ENCODE measurements at regions not wholly inside any gene's neighbourhood (a gene's known extent, or its start where the extent isn't known, plus 50 kb on each side); places are given as distances from the start of the nearest gene placed in this dataset.

DNA sequence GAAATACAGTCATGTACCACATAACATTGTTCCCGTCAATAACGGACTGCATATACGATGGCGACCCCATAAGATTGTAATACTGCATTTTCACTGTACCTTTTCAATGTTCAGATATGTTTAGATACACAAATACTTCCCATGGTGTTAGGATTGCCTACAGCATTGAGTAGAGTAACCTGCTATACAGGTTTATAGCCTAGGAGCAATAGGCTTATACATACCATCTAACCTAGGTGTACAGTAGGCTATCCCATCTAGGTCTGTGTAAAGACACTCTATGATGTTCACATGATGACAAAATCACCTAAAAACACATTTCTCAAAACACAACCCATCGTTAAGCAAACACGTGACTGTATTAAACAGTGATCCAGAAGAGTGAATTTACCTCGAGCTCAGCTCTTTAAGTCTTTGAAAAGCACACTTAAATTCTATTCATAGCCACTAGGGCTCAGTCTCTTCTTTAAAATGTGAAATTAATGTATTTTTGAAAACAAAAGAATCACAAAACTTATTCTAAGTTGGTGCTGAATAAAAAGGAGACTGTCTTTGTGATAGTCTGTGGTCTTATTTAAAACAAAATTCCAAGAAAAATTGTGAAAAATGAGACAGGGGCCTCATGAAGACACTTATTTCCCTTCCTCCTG lies 239.1 kb upstream of the ARID2 start:
- TF ChIP-seq POLR2A (IDR thresholded peaks at IDR 0.05; ENCODE audit: low read depth, low read length) = no peak
- TF ChIP-seq POLR2AphosphoS5 (IDR thresholded peaks at IDR 0.05; ENCODE audit: low read depth, low read length) = no peak
- no peak for TF ChIP-seq TAF1 (IDR thresholded peaks at IDR 0.05; ENCODE audit: low read depth, low read length)
- TF ChIP-seq POU2F2 (IDR thresholded peaks at IDR 0.05; ENCODE audit: low read depth, low read length) = no peak
- no peak for TF ChIP-seq SPI1 (IDR thresholded peaks at IDR 0.05; ENCODE audit: low read depth, low read length)
- FAIRE-seq (no peak), DNase-seq (ENCODE audit: insufficient read length, low spot score) (no peak)

DNA sequence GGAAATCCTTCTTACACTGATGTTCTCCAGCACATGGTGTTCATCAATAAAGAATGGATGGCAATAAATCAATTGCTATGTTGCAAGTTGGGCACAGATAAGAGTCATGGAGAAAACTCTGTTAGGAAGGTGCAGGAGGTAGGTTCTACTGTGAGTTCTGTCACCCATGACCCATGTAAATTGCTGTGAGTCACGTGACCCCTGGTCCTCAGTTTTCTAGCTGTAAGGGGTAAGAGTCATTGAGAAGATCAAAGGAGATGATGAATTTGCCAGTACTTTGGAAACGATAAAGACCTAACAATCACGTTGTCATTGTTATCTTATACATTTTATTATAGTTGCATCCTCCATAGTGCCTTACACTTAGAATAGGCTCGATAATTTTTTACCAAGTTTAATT lies 235.2 kb upstream of the ARID2 start:
- no peak for DNase-seq (ENCODE audit: insufficient read length, low spot score)
- TF ChIP-seq PAX5 (IDR thresholded peaks at IDR 0.05; ENCODE audit: insufficient read depth, low read length, severe bottlenecking) = no peak
- no peak for TF ChIP-seq TAF1 (IDR thresholded peaks at IDR 0.05; ENCODE audit: low read depth, low read length)
- TF ChIP-seq POLR2A (IDR thresholded peaks at IDR 0.05; ENCODE audit: low read depth, low read length) = no peak
- no peak for FAIRE-seq

DNA sequence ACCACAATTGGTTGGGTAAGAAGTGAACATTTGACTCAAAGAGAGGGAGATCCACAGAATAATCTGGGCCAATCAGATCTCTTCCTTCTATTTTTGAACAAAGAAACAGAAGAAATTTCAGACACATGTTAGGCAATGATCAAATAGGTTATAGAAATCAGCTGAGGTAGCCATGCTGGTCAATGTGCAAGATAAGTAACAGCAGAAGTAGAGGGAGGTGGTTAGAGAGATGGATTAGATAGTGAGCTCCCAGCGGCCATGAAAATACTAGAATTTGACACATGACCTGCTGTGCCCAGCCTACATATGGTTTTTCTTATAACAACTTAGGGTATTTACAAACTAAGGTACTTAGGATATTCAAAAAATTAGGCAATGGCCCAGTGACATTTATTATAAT lies 230.9 kb upstream of the ARID2 start:
- FAIRE-seq (no peak), DNase-seq (ENCODE audit: insufficient read length, low spot score) (no peak)
- TF ChIP-seq PAX5 (IDR thresholded peaks at IDR 0.05; ENCODE audit: insufficient read depth, low read length, severe bottlenecking) (no peak), TAF1 (IDR thresholded peaks at IDR 0.05; ENCODE audit: low read depth, low read length) (no peak), SPI1 (IDR thresholded peaks at IDR 0.05; ENCODE audit: low read depth, low read length) (no peak), POU2F2 (IDR thresholded peaks at IDR 0.05; ENCODE audit: low read depth, low read length) (no peak), POLR2A (IDR thresholded peaks at IDR 0.05; ENCODE audit: low read depth, low read length) (no peak), POLR2AphosphoS5 (IDR thresholded peaks at IDR 0.05; ENCODE audit: low read depth, low read length) (no peak)

DNA sequence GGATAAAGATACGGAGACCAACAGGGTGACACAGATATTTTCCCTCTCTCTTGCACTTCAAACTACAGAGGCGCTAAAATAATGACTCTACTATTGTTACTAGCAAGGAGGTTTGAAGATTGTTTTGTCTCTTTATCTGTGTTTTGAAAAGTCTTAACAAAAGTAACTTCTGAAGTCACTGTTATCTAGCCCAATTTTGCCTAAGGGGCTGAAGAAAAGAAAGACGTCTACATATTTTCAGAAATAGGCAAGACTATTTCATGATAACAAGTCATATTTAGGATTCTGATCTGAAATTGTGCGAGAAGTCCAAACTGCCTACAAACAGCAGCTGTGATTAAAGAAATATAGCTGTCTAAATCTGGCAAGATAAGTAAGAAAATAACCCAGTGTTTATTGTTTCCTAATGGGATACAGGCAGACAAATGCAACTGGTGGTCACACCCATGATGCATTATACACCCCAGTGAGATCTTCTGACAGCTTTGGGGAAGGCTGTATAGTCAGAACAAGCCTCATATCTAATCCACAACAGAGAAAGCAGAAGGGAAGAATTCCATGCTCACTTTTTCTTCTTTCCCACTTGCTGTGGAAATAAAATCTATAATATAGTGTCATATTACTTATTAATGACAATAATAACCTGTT lies 226.9 kb upstream of the ARID2 start:
- DNase-seq (ENCODE audit: insufficient read length, low spot score) (no peak), FAIRE-seq (no peak)
- no peak for TF ChIP-seq POU2F2 (IDR thresholded peaks at IDR 0.05; ENCODE audit: low read depth, low read length)
- TF ChIP-seq POLR2AphosphoS5 (IDR thresholded peaks at IDR 0.05; ENCODE audit: low read depth, low read length) = no peak
- TF ChIP-seq SPI1 (IDR thresholded peaks at IDR 0.05; ENCODE audit: low read depth, low read length) = no peak
- no peak for TF ChIP-seq TAF1 (IDR thresholded peaks at IDR 0.05; ENCODE audit: low read depth, low read length)
- TF ChIP-seq PAX5 (IDR thresholded peaks at IDR 0.05; ENCODE audit: insufficient read depth, low read length, severe bottlenecking) = no peak
- no peak for TF ChIP-seq POLR2A (IDR thresholded peaks at IDR 0.05; ENCODE audit: low read depth, low read length)

DNA sequence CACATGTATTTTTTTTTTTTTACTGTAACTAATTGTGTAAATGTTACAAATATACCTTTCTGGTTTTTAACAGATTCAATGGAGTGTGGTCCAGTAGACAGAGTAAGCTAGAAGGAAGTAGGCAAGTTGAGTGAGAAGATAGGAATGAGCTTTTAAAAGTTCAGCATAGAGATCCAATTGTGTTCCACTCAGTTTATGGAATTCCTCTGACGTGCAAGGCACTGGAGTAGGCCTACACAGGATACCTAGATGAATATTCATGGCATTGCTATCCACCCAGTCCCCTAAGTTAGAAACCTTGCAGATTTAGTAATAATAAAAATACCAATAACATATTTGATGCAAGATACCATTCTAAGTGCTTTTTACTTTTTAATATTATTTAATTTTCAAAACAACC lies 225.6 kb upstream of the ARID2 start:
- no peak for FAIRE-seq

DNA sequence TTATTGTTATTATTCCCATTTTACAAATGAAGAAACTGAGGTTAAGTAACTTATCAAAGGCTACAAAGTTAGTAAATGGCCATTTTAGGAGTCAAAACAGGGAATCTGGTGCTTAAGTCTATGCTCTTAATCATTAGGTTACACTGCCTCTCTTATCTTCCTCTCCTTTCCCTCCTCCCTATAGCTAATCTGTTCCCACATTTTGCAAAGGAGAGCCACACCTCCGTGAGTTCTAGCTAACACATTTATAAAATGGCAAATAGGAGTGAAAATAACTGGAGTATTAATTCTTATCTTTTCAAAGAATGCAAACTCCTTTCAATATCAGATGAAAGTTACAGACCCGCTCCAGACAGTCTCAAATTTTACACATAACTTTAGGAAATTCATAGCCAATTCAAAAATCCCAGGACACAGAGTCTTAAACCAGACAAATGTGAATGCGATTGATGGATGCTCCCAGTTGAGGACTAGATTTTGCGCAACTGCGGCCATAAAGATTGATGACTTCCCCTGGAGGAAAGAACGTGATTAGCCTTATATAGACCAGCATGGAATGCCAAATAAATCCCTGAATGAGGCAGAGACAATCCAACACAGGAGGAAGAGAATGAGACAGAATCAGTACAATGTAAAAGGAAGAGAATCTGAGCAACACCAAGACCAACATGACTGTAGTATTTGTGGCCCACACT lies 225.0 kb upstream of the ARID2 start:
- DNase-seq (ENCODE audit: insufficient read length, low spot score) = no peak
- TF ChIP-seq TAF1 (IDR thresholded peaks at IDR 0.05; ENCODE audit: low read depth, low read length) = no peak
- TF ChIP-seq POLR2A (IDR thresholded peaks at IDR 0.05; ENCODE audit: low read depth, low read length) = no peak
- TF ChIP-seq SPI1 (IDR thresholded peaks at IDR 0.05; ENCODE audit: low read depth, low read length) = no peak
- no peak for TF ChIP-seq PAX5 (IDR thresholded peaks at IDR 0.05; ENCODE audit: insufficient read depth, low read length, severe bottlenecking)
- TF ChIP-seq POU2F2 (IDR thresholded peaks at IDR 0.05; ENCODE audit: low read depth, low read length) = no peak
- TF ChIP-seq POLR2AphosphoS5 (IDR thresholded peaks at IDR 0.05; ENCODE audit: low read depth, low read length) = no peak
- no peak for FAIRE-seq

More for the DNA sequence above, 225.6 kb upstream of the ARID2 start:
- TF ChIP-seq SPI1 (IDR thresholded peaks at IDR 0.05; ENCODE audit: low read depth, low read length) = no peak
- TF ChIP-seq TAF1 (IDR thresholded peaks at IDR 0.05; ENCODE audit: low read depth, low read length) = no peak
- TF ChIP-seq POLR2AphosphoS5 (IDR thresholded peaks at IDR 0.05; ENCODE audit: low read depth, low read length) = no peak
- no peak for TF ChIP-seq POLR2A (IDR thresholded peaks at IDR 0.05; ENCODE audit: low read depth, low read length)
- TF ChIP-seq POU2F2 (IDR thresholded peaks at IDR 0.05; ENCODE audit: low read depth, low read length) = no peak
- TF ChIP-seq PAX5 (IDR thresholded peaks at IDR 0.05; ENCODE audit: insufficient read depth, low read length, severe bottlenecking) = no peak
- DNase-seq (ENCODE audit: insufficient read length, low spot score) = no peak

DNA sequence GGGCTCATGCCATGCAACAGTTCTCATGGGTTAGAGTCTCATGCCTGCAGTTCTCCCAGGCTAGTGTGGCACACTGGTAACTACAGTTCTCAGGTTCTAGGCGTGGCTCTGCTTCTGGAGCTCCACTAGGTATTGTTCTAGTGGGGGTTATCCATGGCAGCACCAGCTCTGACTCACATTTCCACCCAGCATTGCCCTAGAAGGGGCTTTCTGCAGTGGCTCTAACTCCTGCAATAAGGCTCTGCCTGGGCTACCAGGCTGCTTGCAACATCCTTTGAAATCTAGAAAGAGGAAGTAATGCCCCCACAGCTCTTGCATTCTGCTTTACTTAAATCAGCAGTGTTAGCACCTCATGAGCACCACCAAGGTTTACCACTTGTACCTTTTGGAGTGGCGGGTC lies 220.3 kb upstream of the ARID2 start:
- FAIRE-seq (no peak), DNase-seq (ENCODE audit: insufficient read length, low spot score) (no peak)
- TF ChIP-seq PAX5 (IDR thresholded peaks at IDR 0.05; ENCODE audit: insufficient read depth, low read length, severe bottlenecking) (no peak), SPI1 (IDR thresholded peaks at IDR 0.05; ENCODE audit: low read depth, low read length) (no peak), POLR2AphosphoS5 (IDR thresholded peaks at IDR 0.05; ENCODE audit: low read depth, low read length) (no peak), POU2F2 (IDR thresholded peaks at IDR 0.05; ENCODE audit: low read depth, low read length) (no peak), POLR2A (IDR thresholded peaks at IDR 0.05; ENCODE audit: low read depth, low read length) (no peak), TAF1 (IDR thresholded peaks at IDR 0.05; ENCODE audit: low read depth, low read length) (no peak)

DNA sequence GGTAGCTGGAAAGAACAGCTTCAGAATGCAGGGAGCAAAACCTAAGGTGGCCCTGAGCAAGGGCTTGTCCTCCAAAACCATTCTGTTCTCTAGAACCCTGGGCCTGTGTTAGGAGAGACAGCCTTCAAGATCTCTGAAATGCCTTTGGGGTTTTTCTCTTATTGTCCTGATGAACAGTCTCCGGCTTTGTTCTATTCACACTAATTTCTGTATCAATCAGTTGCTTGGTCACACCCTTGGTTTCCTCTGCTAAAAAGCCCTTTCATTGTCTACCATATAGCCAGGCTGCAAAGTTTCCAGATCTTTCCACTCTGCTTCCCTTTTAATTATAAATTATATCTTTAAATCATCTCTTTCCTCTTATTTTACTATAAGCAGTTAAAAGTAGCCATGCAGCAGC lies 219.9 kb upstream of the ARID2 start:
- no peak for TF ChIP-seq PAX5 (IDR thresholded peaks at IDR 0.05; ENCODE audit: insufficient read depth, low read length, severe bottlenecking)
- FAIRE-seq (no peak), DNase-seq (ENCODE audit: insufficient read length, low spot score) (no peak)

DNA sequence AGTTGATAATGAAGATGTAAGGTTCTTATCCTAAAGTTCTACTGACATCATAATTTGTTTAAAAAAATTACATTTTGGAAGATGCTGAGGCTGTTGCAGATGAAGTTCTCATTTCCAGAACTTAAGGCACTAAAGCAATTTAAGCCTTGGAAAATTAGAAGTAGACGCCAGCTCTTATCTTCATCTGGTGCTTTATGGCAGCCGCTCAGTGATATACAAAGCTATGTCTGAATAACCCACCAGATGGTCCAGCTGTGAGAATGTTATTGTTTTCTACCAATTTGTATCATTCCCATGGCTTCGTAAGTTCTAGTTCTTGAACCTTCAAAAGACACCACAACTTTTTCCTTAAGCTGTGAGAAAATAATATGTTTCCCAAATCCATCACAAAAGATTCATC lies 212.1 kb upstream of the ARID2 start:
- no peak for DNase-seq (ENCODE audit: insufficient read length, low spot score)
- no peak for TF ChIP-seq TAF1 (IDR thresholded peaks at IDR 0.05; ENCODE audit: low read depth, low read length)
- TF ChIP-seq PAX5 (IDR thresholded peaks at IDR 0.05; ENCODE audit: insufficient read depth, low read length, severe bottlenecking) = no peak
- TF ChIP-seq SPI1 (IDR thresholded peaks at IDR 0.05; ENCODE audit: low read depth, low read length) = no peak
- TF ChIP-seq POLR2AphosphoS5 (IDR thresholded peaks at IDR 0.05; ENCODE audit: low read depth, low read length) = no peak
- no peak for FAIRE-seq

All from GM12891 (cell line).